GM12878 (cell line): ENCODE measurements at regions not wholly inside any gene's neighbourhood (a gene's known extent, or its start where the extent isn't known, plus 50 kb on each side); places are given as distances from the start of the nearest gene placed in this dataset.

Experiments used
- ATF3 ChIP-seq: IDR thresholded peaks from 2 replicates; pipeline ENCODE4 v1.6.1; 2011; ENCODE audit warnings: low read depth, mild to moderate bottlenecking, low read length, moderate library complexity, borderline replicate concordance; ENCODE audit errors: extremely low read depth
- BRCA1 ChIP-seq: IDR thresholded peaks from 2 replicates; pipeline ENCODE4 v1.6.1; 2011; ENCODE audit warnings: low read depth, low read length, improper control_type of control experiment
- CEBPZ ChIP-seq: fragments of 150-350 bp; IDR thresholded peaks from 2 replicates; pipeline ENCODE4 v1.6.1; 2016; ENCODE audit warnings: low read depth, low read length
- EP300 ChIP-seq, 2 experiments: fragments of 150-350 bp in 1 of 2; IDR thresholded peaks; 2 replicates each; pipeline ENCODE4 v1.6.1; 2011 to 2012; ENCODE audit warnings: low read depth in 2 of 2, low read length in 2 of 2, borderline replicate concordance in 1 of 2, improper control_type of control experiment in 1 of 2, inconsistent platforms in 1 of 2; ENCODE audit not compliant: control insufficient read depth in 1 of 2
- POLR2A ChIP-seq: IDR thresholded peaks from 2 replicates; pipeline ENCODE4 v1.6.1; 2011; ENCODE audit warnings: low read depth, mild to moderate bottlenecking, low read length
- POLR2AphosphoS2 ChIP-seq: IDR thresholded peaks from 2 replicates; pipeline ENCODE4 v1.6.1; 2011; ENCODE audit warnings: low read depth, mild to moderate bottlenecking, low read length, improper control_type of control experiment, moderate library complexity
- POLR2AphosphoS5 ChIP-seq: IDR thresholded peaks from 2 replicates; pipeline ENCODE4 v1.6.1; 2011; ENCODE audit warnings: mild to moderate bottlenecking, low read length, inconsistent platforms
- RCOR1 ChIP-seq: conservative IDR thresholded peaks from 2 replicates; pipeline ENCODE4 v1.6.1; 2012; ENCODE audit warnings: low read depth, low read length, improper control_type of control experiment
- TAF1 ChIP-seq: IDR thresholded peaks from 2 replicates; pipeline ENCODE4 v1.6.1; 2011; ENCODE audit warnings: mild to moderate bottlenecking, low read depth, low read length, borderline replicate concordance
- ZNF24 ChIP-seq: fragments of 450-650 bp; IDR thresholded peaks from 2 replicates; pipeline ENCODE4 v1.6.1; 2017; ENCODE audit warnings: antibody characterized with exemption, mild to moderate bottlenecking
- TF ChIP-seq, protein P1 (sequence below), 3 experiments: IDR thresholded peaks in 2 of 3; conservative IDR thresholded peaks in 1 of 3; 2 replicates each; pipeline ENCODE4 v1.5.1; 2011; ENCODE audit warnings: low read depth in 3 of 3, low read length in 3 of 3, mild to moderate bottlenecking in 3 of 3, control low read depth in 2 of 3, moderate library complexity in 2 of 3, inconsistent platforms in 1 of 3, mixed read lengths in 1 of 3; ENCODE audit not compliant: control insufficient read depth in 2 of 3, insufficient read depth in 1 of 3; ENCODE audit errors: extremely low read depth in 1 of 3
- TF ChIP-seq, protein P2 (sequence below): fragments of 450-650 bp; IDR thresholded peaks from 2 replicates; pipeline ENCODE4 v1.6.1; 2016; ENCODE audit warnings: mild to moderate bottlenecking
- TF ChIP-seq, protein P3 (sequence below): IDR thresholded peaks from 2 replicates; pipeline ENCODE4 v1.6.1; 2012; ENCODE audit warnings: improper control_type of control experiment, low read depth, low read length; ENCODE audit not compliant: insufficient replicate concordance

- TF ChIP-seq ZNF24 = no peak
- TF ChIP-seq POLR2AphosphoS2 = no peak
- no peak for TF ChIP-seq ATF3
- TF ChIP-seq, protein P1, sequence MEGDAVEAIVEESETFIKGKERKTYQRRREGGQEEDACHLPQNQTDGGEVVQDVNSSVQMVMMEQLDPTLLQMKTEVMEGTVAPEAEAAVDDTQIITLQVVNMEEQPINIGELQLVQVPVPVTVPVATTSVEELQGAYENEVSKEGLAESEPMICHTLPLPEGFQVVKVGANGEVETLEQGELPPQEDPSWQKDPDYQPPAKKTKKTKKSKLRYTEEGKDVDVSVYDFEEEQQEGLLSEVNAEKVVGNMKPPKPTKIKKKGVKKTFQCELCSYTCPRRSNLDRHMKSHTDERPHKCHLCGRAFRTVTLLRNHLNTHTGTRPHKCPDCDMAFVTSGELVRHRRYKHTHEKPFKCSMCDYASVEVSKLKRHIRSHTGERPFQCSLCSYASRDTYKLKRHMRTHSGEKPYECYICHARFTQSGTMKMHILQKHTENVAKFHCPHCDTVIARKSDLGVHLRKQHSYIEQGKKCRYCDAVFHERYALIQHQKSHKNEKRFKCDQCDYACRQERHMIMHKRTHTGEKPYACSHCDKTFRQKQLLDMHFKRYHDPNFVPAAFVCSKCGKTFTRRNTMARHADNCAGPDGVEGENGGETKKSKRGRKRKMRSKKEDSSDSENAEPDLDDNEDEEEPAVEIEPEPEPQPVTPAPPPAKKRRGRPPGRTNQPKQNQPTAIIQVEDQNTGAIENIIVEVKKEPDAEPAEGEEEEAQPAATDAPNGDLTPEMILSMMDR (IDR thresholded peaks at IDR 0.05 in 2 of 3, conservative IDR thresholded peaks at IDR 0.05 in 1 of 3; ENCODE audit: control insufficient read depth in 2 of 3, extremely low read depth in 1 of 3, insufficient read depth in 1 of 3, low read depth in 3 of 3, low read length in 3 of 3) = no peak
- TF ChIP-seq, protein P2, sequence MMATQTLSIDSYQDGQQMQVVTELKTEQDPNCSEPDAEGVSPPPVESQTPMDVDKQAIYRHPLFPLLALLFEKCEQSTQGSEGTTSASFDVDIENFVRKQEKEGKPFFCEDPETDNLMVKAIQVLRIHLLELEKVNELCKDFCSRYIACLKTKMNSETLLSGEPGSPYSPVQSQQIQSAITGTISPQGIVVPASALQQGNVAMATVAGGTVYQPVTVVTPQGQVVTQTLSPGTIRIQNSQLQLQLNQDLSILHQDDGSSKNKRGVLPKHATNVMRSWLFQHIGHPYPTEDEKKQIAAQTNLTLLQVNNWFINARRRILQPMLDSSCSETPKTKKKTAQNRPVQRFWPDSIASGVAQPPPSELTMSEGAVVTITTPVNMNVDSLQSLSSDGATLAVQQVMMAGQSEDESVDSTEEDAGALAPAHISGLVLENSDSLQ = no peak
- no peak for TF ChIP-seq POLR2AphosphoS5
- no peak for TF ChIP-seq CEBPZ
- TF ChIP-seq, protein P3, sequence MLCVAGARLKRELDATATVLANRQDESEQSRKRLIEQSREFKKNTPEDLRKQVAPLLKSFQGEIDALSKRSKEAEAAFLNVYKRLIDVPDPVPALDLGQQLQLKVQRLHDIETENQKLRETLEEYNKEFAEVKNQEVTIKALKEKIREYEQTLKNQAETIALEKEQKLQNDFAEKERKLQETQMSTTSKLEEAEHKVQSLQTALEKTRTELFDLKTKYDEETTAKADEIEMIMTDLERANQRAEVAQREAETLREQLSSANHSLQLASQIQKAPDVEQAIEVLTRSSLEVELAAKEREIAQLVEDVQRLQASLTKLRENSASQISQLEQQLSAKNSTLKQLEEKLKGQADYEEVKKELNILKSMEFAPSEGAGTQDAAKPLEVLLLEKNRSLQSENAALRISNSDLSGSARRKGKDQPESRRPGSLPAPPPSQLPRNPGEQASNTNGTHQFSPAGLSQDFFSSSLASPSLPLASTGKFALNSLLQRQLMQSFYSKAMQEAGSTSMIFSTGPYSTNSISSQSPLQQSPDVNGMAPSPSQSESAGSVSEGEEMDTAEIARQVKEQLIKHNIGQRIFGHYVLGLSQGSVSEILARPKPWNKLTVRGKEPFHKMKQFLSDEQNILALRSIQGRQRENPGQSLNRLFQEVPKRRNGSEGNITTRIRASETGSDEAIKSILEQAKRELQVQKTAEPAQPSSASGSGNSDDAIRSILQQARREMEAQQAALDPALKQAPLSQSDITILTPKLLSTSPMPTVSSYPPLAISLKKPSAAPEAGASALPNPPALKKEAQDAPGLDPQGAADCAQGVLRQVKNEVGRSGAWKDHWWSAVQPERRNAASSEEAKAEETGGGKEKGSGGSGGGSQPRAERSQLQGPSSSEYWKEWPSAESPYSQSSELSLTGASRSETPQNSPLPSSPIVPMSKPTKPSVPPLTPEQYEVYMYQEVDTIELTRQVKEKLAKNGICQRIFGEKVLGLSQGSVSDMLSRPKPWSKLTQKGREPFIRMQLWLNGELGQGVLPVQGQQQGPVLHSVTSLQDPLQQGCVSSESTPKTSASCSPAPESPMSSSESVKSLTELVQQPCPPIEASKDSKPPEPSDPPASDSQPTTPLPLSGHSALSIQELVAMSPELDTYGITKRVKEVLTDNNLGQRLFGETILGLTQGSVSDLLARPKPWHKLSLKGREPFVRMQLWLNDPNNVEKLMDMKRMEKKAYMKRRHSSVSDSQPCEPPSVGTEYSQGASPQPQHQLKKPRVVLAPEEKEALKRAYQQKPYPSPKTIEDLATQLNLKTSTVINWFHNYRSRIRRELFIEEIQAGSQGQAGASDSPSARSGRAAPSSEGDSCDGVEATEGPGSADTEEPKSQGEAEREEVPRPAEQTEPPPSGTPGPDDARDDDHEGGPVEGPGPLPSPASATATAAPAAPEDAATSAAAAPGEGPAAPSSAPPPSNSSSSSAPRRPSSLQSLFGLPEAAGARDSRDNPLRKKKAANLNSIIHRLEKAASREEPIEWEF = no peak
- no peak for TF ChIP-seq RCOR1
- no peak for TF ChIP-seq POLR2A
- no peak for TF ChIP-seq TAF1
- TF ChIP-seq BRCA1 = no peak
- TF ChIP-seq EP300 (IDR thresholded peaks at IDR 0.05; ENCODE audit: borderline replicate concordance in 1 of 2, control insufficient read depth in 1 of 2, low read depth in 2 of 2, low read length in 2 of 2) = no peak
Measured at GRCh38 chr12:46887870-46888269, 62.1 kb upstream of the SLC38A4 start.
